ENCODE measurements at regions not wholly inside any gene's neighbourhood (a gene's known extent, or its start where the extent isn't known, plus 50 kb on each side); places are given as distances from the start of the nearest gene placed in this dataset.

DNA sequence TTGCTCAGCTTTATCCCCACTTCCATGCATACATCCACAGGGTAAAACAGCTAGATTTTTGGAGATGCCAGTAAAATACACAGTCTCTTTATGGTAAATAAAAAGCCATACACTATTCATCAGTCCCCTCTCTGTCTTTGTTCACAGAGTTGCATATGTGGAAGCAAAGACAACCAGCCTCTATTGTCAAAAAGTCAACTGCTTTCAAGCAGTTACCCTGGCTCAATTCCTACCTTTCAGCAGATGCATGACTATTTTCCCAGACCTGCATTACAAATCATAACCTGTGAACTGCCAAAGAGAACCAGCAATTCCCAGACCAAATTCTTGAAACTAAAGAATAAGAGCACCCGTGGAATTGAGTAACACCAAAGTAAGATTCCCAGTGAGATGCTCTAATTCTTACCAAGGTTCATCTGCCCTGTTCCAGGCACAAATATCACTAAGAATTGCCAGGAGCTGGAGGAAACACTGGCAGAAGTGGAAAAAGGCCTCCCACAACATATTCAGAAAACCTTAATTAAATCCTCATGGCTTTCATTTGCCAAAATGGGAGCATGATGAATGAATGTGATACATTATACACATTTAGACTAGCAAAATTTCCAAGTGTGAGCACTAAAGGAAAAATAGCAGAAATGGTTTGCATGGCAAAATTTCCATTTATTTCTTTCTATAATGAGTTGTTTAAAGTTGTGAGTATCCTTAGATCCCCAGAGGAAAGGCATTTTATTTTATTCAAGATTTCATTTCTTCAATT, 391.2 kb upstream of the ADGRL3 start:
- no peak overlapping the region for H3K27ac Mint-ChIP-seq
- no peaks in the 10 kb centered on the region for H3K4me1 Mint-ChIP-seq (ENCODE audit: low read depth)
- H3K4me3 Mint-ChIP-seq = no peak overlapping the region
- DNase-seq (ENCODE audit: low spot score) = no peak
- intact Hi-C loops (cut with micrococcal nuclease) = no loop called here
- H3K9me3 Mint-ChIP-seq = no peaks in the 10 kb centered on the region
- no peaks in the 10 kb centered on the region for H3K27me3 Mint-ChIP-seq (ENCODE audit: insufficient read depth)
- H3K36me3 Mint-ChIP-seq (ENCODE audit: low read depth) = no peaks in the 10 kb centered on the region

DNA sequence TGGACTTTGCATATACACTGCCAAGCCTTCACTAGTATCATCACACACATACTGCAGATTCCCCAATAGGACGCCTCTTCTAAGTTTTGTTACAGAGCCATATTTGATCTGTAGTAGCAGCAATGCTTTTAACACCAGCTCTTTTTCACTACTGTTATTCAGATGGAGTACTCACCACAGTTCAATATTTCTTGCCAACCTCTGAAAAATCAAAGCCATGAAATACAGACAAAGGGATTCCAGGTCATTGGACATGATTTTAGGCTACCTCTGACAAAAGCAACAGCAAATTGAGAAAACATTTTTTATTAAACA, 390.7 kb upstream of the ADGRL3 start:
- Mint-ChIP-seq H3K4me3 (no peak overlapping the region), H3K4me1 (ENCODE audit: low read depth) (no peaks in the 10 kb centered on the region), H3K9me3 (no peaks in the 10 kb centered on the region), H3K36me3 (ENCODE audit: low read depth) (no peaks in the 10 kb centered on the region), H3K27ac (no peak overlapping the region), H3K27me3 (ENCODE audit: insufficient read depth) (no peaks in the 10 kb centered on the region)
- intact Hi-C loops (cut with micrococcal nuclease) = no loop called here
- no peak for DNase-seq (ENCODE audit: low spot score)

DNA sequence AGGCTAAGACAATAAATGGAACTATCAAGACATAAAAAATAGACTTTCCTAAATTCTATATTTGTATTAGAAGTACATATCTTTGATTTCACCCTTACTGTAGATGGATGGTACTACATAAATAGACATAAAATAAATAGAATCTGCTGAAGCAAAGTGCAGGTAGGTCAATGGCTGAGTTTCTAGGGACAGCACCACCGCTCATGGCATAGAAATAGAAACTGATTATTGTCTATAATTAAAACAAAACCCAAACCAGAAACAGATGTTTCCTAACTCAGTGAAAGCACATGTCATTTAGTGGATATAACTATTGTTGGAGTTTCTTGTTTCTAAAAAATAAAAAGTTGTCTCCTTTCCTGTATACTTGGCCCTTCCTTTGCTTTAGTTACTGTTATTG, 387.3 kb upstream of the ADGRL3 start:
- Mint-ChIP-seq H3K27ac (no peak overlapping the region), H3K36me3 (ENCODE audit: low read depth) (no peaks in the 10 kb centered on the region), H3K27me3 (ENCODE audit: insufficient read depth) (no peaks in the 10 kb centered on the region), H3K4me1 (ENCODE audit: low read depth) (no peaks in the 10 kb centered on the region), H3K4me3 (no peak overlapping the region), H3K9me3 (no peaks in the 10 kb centered on the region)
- intact Hi-C loops (cut with micrococcal nuclease) = no loop called here
- no peak for DNase-seq (ENCODE audit: low spot score)

DNA sequence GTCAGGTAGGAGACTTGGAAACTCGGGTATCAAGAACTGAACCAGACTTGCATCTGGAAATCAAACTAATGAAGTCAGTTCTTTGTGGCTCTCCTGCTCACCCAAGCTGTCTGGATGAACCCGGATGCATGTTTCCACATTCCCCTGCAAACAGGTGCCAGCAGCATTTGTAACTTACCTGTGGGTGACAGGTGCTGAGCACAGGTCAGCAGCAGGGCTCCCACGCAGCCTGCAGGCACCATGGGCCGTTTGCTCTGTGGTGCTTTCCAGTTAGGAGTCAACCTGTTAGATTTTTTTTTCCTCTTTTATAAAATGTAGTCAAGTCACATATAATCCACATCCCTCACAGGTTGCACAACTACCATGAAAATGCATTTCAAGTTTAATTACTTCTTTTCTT, 385.6 kb upstream of the ADGRL3 start:
- no peaks in the 10 kb centered on the region for H3K4me1 Mint-ChIP-seq (ENCODE audit: low read depth)
- intact Hi-C loops (cut with micrococcal nuclease) = no loop called here

DNA sequence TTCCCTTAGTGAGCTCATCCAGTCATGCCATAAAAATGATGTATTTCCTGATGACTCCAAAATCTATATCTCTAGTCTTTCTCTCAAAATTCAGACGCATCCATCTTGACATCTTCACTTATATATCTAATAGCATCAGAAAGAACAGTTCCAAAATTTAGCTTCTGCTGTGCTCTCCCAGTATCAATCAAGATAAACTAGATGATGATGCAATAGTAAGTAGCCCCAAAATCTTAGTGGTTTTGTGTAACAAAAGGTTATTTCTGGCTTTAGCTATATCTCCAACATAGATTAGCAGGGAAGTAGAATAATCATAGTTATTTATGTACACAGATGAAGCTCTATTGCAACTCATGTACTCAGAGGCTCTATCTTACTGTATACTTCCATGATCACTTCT, 382.5 kb upstream of the ADGRL3 start:
- no peaks in the 10 kb centered on the region for H3K27me3 Mint-ChIP-seq (ENCODE audit: insufficient read depth)
- DNase-seq (ENCODE audit: low spot score) = no peak

More for the DNA sequence above, 385.6 kb upstream of the ADGRL3 start:
- no peak for DNase-seq (ENCODE audit: low spot score)
- no peaks in the 10 kb centered on the region for H3K9me3 Mint-ChIP-seq
- no peak overlapping the region for H3K4me3 Mint-ChIP-seq
- H3K36me3 Mint-ChIP-seq (ENCODE audit: low read depth) = no peaks in the 10 kb centered on the region
- no peak overlapping the region for H3K27ac Mint-ChIP-seq
- H3K27me3 Mint-ChIP-seq (ENCODE audit: insufficient read depth) = no peaks in the 10 kb centered on the region

DNA sequence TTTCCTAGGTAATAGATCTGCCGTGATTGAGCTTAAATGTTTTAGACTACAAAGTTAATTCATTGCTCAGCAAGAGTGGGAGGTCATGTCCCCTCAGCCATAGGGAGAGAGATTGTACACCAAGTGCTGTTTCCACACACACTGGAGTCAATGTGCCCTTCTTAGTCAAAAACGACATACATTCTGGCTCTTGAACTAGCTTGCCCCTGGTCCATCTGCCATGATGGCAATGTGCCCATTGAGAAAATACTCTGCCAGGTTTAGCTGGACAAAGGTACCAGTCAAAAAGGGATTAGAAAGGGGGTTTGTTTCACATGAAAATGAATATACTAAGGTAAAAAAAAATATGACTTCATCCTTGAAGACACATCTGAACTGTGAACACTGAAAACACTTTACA, 377.1 kb upstream of the ADGRL3 start:
- no peaks in the 10 kb centered on the region for H3K27me3 Mint-ChIP-seq (ENCODE audit: insufficient read depth)
- peaks cover 8% of the 10 kb centered on the region for H3K9me3 Mint-ChIP-seq
- no peak overlapping the region for H3K4me3 Mint-ChIP-seq
- no peak for DNase-seq (ENCODE audit: low spot score)
- intact Hi-C loops (cut with micrococcal nuclease) = no loop called here
- no peaks in the 10 kb centered on the region for H3K36me3 Mint-ChIP-seq (ENCODE audit: low read depth)
- H3K4me1 Mint-ChIP-seq (ENCODE audit: low read depth) = no peaks in the 10 kb centered on the region
- no peak overlapping the region for H3K27ac Mint-ChIP-seq

More for the DNA sequence above, 382.5 kb upstream of the ADGRL3 start:
- H3K4me1 Mint-ChIP-seq (ENCODE audit: low read depth) = no peaks in the 10 kb centered on the region
- no peak overlapping the region for H3K4me3 Mint-ChIP-seq
- H3K9me3 Mint-ChIP-seq = no peaks in the 10 kb centered on the region
- no peak overlapping the region for H3K27ac Mint-ChIP-seq
- H3K36me3 Mint-ChIP-seq (ENCODE audit: low read depth) = no peaks in the 10 kb centered on the region
- intact Hi-C loops (cut with micrococcal nuclease) = no loop called here

DNA sequence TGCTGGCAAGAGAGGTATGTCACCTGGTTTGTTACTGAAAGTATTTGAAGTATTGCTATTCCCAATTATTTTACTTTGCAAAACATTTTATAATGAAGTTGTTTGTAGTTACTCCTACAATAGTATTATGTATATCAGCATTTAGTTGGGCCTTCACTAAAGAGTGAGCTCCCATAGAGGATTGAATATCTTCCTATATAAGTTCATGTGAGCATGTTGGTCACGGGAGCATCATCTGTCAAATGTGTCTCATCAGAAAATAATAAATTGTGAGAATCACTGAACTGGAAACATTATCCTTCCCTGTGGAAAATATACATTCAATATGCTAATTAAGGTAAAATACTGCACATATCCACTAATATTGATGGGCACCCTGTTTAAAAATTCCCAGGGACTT, 360.1 kb upstream of the ADGRL3 start:
- no peaks in the 10 kb centered on the region for H3K36me3 Mint-ChIP-seq (ENCODE audit: low read depth)
- H3K27me3 Mint-ChIP-seq (ENCODE audit: insufficient read depth) = no peaks in the 10 kb centered on the region
- no peak overlapping the region for H3K27ac Mint-ChIP-seq
- H3K9me3 Mint-ChIP-seq = peaks cover 16% of the 10 kb centered on the region
- DNase-seq (ENCODE audit: low spot score) = no peak
- no peaks in the 10 kb centered on the region for H3K4me1 Mint-ChIP-seq (ENCODE audit: low read depth)
- no peak overlapping the region for H3K4me3 Mint-ChIP-seq
- intact Hi-C loops (cut with micrococcal nuclease) = no loop called here

DNA sequence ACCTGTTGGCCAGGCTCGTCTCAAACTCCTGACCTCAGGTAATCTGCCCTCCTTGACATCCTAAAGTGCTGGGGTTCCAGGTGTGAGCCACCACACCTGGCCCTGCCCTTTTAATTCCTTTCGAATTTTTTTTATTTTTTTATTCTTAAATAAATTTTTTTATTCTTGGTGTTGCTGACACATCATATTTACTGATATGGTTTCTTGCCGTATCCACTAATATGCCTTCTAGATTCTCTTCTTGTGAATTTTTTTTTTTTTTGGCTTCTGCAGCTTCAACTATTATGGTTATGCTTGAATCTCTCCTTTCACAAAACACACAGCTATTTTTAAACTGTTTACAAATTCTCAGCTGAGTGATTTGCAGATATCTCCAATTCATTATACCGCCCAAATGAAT, 353.4 kb upstream of the ADGRL3 start:
- H3K27me3 Mint-ChIP-seq (ENCODE audit: insufficient read depth) = no peaks in the 10 kb centered on the region
- H3K4me3 Mint-ChIP-seq = no peak overlapping the region
- no peak for DNase-seq (ENCODE audit: low spot score)
- no peak overlapping the region for H3K27ac Mint-ChIP-seq
- intact Hi-C loops (cut with micrococcal nuclease) = no loop called here
- no peaks in the 10 kb centered on the region for H3K4me1 Mint-ChIP-seq (ENCODE audit: low read depth)
- no peaks in the 10 kb centered on the region for H3K36me3 Mint-ChIP-seq (ENCODE audit: low read depth)
- H3K9me3 Mint-ChIP-seq = peaks cover 5% of the 10 kb centered on the region

DNA sequence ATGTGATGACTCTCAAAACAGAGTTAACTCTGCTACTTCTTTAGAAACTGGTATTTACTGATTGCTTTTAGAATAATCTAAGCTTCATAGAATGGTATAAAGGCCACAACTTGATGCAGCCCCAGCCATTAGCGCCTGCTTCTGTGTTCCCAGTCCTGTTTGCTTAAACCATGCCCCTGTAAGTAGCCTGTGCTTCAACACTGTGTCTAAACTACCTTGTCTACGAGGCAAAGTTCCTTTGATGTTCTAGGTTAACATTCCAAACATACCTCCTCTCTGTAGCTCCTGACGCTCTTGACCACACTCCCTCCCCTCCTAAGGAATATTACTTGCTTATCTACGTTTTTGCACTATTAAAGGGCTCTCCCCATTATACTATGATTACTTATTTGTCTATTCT, 352.5 kb upstream of the ADGRL3 start:
- intact Hi-C loops (cut with micrococcal nuclease) = no loop called here
- Mint-ChIP-seq H3K36me3 (ENCODE audit: low read depth) (no peaks in the 10 kb centered on the region), H3K27ac (no peak overlapping the region), H3K4me1 (ENCODE audit: low read depth) (no peaks in the 10 kb centered on the region), H3K9me3 (peaks cover 8% of the 10 kb centered on the region), H3K4me3 (no peak overlapping the region), H3K27me3 (ENCODE audit: insufficient read depth) (no peaks in the 10 kb centered on the region)
- no peak for DNase-seq (ENCODE audit: low spot score)

DNA sequence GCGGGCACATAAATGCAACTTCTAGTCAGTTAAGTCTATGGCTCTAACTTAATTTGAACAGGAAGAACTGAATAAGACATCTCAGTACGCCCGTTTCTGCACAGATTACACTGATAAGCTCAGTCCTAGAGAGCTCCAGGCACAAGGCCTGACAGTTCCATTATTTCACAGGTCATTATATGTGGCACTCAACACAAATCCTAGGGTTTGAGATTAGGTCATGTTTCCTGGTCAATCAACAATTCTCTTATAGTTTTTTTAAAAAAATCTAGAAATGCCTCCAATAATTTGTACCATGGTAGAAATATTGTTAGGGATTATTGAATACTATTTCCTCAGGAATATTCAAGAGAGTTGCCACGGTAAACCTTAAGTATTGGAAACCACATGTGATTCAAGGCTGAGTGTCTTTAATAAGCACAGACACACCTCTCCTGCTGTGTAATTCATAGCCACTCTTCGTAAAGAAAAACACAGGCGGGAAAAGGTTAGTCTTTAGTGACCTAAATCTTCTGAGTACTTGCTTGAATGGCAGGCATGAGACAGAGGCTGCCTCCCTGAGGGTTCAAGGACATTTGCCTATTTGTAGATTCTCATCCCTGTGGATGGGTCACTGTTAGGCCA, 342.9 kb upstream of the ADGRL3 start:
- Mint-ChIP-seq H3K27me3 (ENCODE audit: insufficient read depth) (no peaks in the 10 kb centered on the region), H3K9me3 (peaks cover 18% of the 10 kb centered on the region), H3K4me3 (no peak overlapping the region), H3K4me1 (ENCODE audit: low read depth) (no peaks in the 10 kb centered on the region), H3K27ac (no peak overlapping the region), H3K36me3 (ENCODE audit: low read depth) (no peaks in the 10 kb centered on the region)
- DNase-seq (ENCODE audit: low spot score) = no peak
- intact Hi-C loops (cut with micrococcal nuclease) = no loop called here

DNA sequence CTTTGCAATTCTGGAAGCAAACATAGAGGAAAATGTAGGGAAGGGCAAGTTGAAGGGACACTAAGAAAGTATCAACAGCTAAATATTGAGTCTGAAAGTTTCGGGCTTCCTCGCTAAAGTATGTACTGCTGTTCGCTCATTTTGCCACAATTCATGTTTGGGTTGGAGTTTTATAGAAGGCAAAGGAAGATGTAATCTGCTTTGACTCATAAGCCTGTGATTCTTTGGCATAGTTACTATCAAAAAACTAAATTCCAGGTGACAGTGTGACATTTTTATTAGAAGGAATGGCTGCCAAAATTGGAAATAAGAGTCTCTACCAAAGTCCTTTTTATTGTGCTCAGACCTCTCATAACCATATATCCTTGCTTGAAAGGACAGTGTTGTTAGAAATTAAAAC, 336.7 kb upstream of the ADGRL3 start:
- Mint-ChIP-seq H3K4me3 (no peak overlapping the region), H3K36me3 (ENCODE audit: low read depth) (no peaks in the 10 kb centered on the region), H3K9me3 (peaks cover 6% of the 10 kb centered on the region), H3K4me1 (ENCODE audit: low read depth) (no peaks in the 10 kb centered on the region), H3K27me3 (ENCODE audit: insufficient read depth) (no peaks in the 10 kb centered on the region), H3K27ac (no peak overlapping the region)
- DNase-seq (ENCODE audit: low spot score) = no peak
- intact Hi-C loops (cut with micrococcal nuclease) = no loop called here

DNA sequence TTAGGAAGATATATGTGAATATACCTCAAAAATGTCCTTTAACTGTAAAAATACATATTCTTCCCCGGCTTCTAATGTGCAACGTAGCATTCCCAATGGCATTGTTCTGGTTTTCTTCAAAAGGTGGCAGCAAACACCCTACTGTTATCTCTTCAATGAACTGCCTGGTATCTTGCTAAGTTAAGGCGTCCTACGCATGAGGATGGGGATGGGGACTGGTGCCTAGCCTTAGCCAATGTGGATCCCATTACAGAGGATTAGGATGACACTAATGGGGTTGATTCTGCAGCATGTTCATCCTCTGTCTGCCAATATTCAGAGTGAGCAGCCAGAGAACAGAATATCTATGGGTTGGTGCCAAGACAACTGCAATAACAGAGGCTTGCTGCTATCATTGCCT, 334.9 kb upstream of the ADGRL3 start:
- intact Hi-C loops (cut with micrococcal nuclease) = no loop called here
- Mint-ChIP-seq H3K4me3 (no peak overlapping the region), H3K9me3 (peaks cover 6% of the 10 kb centered on the region), H3K27ac (no peak overlapping the region), H3K27me3 (ENCODE audit: insufficient read depth) (no peaks in the 10 kb centered on the region), H3K36me3 (ENCODE audit: low read depth) (no peaks in the 10 kb centered on the region), H3K4me1 (ENCODE audit: low read depth) (no peaks in the 10 kb centered on the region)
- no peak for DNase-seq (ENCODE audit: low spot score)

DNA sequence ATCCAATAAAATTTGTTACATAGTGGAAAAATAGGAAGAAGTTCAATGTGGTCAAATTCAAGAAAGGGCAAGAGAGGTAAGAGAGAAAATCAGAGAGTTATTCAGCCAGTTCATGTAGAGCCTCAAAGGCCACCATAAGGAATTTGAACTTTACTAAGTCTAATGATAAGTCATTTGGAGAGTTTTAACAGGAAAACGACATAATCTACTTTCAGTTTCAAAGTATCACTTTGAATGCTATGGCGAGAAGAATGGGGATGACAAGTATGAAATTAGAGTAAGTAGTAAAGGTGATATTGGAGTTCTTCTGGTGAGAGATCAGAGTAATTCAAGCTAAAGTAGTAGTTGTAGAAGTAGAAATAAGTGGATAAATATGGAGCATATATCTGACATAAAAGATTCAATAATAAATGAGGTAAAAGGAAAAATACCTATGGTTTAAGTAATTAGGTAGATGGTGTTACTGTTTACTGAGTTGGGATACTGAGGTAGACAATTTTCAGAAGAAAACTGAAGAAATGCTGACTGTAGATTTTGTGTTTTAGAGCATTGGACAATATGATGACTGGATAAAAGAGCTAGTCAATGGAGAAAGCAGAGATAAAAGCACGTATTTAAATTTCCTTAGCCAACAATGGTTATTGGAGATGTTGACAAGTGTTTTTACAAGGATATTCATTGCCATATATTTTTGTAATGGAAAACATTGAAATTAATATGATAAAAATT, 331.7 kb upstream of the ADGRL3 start:
- Mint-ChIP-seq H3K27ac (no peak overlapping the region), H3K27me3 (ENCODE audit: insufficient read depth) (no peaks in the 10 kb centered on the region), H3K9me3 (no peaks in the 10 kb centered on the region), H3K4me3 (no peak overlapping the region), H3K4me1 (ENCODE audit: low read depth) (no peaks in the 10 kb centered on the region), H3K36me3 (ENCODE audit: low read depth) (no peaks in the 10 kb centered on the region)
- DNase-seq (ENCODE audit: low spot score) = no peak
- intact Hi-C loops (cut with micrococcal nuclease) = no loop called here

Measured in activated T-helper 1 cell treated with anti-CD3 and anti-CD28 coated beads, Interleukin-12 subunit alpha, Interleukin-12 subunit beta, Interleukin-2, Interleukin-4 antibody, amounts not matched to agents 30 ng/mL and 10 ng/mL and 1 ng/mL, durations not matched to agents 14 hours and 24 hours and 36 hours (primary cell).